ENCODE measurements at regions not wholly inside any gene's neighbourhood (a gene's known extent, or its start where the extent isn't known, plus 50 kb on each side); places are given as distances from the start of the nearest gene placed in this dataset.

DNA sequence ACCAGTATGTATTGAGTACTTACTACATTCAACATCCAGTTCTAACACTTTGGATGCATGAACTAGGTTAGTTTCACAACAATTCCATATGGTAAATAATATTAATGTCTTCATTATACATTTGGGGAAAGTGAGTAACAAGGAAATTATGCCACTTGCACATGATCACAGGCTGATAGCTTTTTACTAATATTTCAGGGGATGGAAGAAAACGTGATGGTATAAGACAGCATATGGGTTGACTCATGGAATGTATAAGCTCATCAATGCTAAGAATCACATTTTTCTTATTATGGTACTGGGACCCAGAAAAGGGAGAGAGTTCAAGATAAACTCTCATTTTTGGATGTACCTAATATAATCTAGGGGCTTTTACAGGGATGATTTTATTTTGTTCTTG is 188.7 kb downstream of the MIAT start:
- DNase-seq (ENCODE audit: low read depth), result no peak

DNA sequence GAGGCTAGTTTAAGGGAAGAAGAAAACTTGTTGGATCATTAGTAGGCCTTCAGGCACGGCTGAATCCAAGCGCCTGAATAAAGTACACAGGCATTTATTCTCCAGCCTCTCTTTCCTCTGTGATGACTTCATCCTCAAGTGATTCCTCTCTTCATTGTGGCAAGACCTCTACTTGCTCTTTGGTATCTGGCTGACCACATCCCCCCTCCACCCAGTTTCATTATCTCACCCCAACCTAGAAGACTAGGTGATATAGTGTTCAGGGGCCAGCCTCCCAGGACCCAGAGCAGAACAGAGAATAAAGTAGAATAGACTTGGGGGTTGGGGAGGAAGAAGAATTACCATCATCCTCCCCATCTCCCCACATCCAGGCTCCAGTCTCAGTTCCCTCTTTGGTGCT is 189.3 kb downstream of the MIAT start:
- no peak for DNase-seq (ENCODE audit: low read depth)

DNA sequence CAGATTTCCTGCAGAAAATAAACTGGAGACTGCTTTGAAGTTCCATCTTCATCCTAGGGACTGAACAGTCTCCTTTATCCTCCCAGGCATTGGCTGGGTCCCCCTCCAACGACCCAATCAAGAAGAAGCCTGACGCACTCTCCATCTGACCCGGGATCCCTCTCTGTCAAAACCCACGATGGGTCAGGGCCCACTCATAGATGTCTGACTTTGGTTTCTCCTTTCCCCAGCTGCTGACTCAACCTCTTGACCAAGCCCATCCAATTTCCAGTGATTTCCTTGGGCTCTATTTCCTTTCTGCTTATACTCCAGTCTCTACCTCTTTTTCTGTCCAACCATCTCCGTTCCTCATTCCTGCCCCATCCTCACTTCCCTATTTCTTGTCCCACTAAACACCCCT is 189.7 kb downstream of the MIAT start:
- no peak for DNase-seq (ENCODE audit: low read depth)

DNA sequence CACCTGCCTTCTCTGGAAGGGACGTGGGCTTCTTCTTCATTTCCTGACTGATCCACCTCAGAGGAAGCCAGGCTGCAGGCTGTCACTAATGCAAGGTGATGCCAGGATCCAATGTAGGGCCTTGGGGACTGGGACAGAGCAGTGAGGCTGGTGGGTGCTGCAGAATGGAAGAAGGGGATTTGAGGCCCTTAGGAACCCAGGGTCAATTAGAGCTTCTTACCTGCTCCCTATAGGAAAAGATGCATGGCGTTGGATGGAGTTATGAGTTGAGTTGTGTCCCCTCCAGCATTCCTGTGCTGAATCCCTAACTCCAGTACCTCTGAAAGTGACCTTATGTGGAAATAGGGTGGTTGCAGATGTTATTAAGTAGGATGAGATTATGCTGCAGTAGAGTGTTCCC is 190.4 kb downstream of the MIAT start:
- no peak for DNase-seq (ENCODE audit: low read depth)

DNA sequence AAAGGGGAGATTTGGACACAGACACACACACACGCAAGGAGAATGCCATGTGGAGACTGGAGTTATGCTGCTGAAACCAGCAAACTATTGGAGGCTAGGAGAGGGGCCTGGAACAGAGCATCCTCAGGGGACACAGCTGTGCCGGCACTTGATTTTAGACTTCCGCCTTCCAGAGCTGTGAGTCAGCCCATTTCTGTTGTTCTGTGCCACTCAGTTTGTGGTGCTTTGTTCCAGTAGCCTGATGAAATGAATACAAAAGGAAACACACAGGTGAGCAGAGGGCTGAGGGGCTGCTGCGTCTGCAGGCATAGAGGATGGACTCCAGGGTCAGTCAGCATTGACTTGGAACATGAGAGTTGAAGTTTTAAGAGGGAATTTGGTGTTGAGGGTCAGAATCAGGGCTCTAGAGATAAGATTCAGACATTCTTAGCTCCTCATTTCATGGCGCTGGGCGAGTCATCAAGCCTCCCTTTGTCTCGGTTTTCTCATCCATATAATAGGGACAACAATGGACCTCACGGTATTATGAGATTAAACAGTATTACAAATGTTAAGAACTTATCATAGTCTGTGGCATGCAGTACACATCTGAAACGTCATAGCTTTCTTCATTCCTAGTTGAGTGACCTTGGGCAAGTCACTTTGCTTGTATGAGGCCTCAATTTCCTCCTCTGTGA is 191.0 kb downstream of the MIAT start:
- peak; percentile 71 for DNase-seq (ENCODE audit: low read depth)

DNA sequence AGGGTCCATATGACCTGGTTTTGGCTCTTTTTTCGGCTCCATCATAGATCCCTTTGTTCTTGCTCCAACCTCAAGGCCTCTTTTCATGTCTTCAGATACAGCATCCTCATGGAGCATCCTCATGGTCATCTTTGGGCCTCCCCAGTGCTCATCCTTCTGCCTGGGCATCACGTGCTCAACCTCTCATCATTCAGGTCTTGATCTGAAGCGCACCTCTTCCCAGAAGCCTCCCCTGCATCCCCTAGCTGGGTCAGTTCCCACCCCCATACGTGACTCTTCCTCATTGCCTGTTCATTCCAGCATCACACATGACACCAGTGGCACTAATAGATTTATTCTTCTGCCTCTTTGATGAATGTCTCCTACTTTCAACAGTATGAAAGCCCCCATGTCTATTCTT is 192.2 kb downstream of the MIAT start:
- no peak for DNase-seq (ENCODE audit: low read depth)

DNA sequence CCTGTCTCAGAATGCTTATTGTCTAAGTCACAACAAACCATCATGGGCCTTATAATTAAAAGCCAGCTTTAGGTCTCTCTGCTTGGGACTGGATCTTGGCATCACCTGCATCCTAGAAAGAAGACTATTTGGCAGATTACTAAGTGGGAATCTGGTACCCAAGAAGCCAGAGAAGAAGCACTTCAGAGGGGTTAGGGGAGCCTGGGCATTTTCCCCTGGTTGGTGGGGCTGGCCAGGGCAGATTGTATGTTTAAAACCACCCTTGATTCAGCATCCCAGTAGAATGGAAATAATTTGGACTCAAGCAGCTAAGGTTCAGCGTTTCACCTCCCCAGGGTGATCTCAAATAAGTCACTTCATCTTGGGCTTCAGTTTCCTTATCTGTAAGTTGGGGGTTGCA is 193.7 kb downstream of the MIAT start:
- DNase-seq (ENCODE audit: low read depth), result no peak

DNA sequence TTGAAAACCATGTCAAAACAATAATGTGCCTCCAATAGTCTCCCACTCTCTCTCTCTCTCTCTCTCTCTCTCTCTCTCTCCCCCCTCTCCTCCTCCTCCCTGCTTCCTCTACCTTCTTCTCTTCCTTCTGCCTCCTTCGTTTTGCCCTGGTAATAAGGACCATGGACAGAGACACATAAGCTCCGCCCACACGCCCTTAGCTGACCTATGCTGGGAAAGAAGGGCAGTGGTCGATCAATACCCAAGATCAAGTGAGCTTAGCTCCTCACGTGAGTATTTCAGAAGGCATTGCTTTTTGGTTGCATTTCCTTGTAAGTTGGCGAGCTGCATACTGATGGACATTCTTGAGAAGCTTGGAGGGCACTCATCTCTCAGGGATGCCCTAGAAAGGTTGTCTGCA is 194.8 kb downstream of the MIAT start:
- DNase-seq (ENCODE audit: low read depth), result no peak

DNA sequence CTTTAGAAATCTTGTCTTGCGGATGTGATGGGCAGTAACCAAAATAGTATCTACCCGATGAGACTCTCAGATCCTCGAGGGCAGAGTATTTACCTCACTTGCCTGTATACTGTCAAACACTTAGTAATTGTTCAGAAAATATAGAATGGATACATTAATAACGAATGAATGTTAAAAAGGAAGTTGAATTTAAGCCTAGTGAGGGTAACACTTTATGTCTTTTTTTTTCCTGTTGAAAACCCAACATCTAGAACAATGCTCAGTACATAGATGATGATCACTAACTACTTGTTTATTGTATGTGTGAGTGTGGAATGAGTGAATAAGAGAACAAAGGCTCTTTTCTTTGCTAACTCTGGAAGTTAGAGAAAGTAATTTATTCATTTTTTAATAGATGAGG is 195.7 kb downstream of the MIAT start:
- DNase-seq (ENCODE audit: low read depth), result no peak

DNA sequence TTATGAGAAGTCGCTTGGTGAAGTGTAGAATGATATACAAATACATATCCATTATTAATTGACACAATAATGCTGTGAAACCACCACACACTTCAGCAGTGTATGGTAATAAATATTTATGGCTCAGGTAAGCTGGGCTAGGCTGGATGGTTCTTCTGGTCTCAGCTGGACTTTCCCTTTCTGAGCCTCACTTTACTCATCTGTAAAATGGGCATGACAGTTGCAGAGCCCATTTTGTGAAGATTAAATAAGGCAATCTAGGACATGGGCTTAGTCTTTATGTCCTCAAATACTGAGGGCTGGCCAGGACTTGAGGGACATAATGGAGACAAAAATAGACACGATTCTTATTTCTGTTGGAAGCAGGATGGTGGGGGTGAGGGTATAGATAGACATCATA is 196.1 kb downstream of the MIAT start:
- DNase-seq (ENCODE audit: low read depth), result no peak

DNA sequence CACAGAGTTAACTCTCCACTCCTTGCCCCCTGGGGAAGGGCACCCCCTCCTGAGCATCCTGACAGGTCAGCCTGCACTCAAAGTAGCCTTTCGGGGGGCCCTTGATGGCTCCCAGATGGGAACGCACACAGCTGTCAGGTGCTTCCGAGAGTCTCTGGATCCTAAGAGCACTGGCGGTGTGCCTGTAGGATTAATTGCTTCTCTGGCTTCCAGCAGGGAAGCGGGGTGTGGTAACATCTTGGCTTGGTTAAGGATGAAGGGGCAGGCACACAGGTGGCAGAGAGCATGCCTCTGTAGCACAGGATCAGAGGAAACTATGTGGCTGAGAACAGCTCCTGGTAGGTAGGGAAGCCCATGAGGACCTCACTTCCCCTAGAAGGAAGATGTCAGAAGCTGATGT is 199.8 kb downstream of the MIAT start:
- no peak for DNase-seq (ENCODE audit: low read depth)

DNA sequence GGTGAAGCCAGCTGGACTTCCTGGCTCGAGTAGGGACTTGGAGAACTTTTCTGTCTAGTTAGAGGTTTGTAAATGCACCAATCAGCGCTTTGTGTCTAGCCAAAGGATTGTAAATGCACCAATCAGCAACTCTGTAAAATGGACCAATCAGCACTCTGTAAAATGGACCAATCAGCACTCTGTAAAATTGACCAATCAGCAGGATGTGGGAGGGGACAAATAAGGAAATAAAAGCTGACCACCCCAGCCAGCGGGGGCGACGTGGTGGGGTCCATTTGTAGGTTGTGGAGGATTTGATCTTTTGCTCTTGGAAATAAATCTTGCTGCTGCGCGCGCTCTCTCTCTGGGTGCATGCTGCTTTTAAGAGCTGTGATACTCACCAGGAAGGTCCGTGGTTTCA is 202.9 kb downstream of the MIAT start:
- DNase-seq (ENCODE audit: low read depth), result no peak

DNA sequence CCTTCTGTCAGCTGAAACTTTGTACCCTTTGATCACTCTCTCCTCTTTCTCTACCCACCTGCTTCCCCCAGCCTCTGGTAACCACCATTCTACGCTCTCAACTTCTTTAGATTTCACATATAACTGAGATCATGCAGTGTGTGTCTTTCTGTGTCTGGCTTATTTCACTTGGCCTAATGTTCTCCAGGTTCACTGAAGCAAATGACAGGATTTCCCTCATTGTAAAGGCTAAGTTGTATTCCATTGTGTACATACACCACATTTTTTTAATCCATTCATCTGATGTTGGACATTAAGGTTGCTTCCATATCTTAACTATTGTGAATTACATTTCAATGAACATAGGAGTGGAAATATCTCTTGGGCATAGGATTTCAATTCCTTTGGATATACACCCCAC is 207.6 kb downstream of the MIAT start:
- no peak for DNase-seq (ENCODE audit: low read depth)

DNA sequence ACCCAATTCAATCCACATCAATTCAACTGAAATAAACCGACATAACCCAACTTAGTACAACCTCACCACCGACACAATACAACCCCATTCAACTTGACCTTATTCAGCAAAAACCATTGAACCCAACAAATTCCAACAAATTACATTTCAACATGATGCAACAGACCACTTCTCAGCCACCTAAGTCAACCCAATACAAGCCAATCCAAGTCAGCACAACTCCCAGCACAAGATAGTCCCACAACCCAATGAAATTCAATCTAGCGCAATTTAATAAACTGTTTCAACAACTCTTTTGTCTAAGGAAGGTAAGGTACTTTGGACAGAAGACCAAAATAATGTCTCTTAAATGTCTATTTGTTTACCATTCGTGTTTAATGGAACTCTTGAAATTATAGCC is 226.0 kb downstream of the MIAT start:
- DNase-seq (ENCODE audit: low read depth), result no peak

DNA sequence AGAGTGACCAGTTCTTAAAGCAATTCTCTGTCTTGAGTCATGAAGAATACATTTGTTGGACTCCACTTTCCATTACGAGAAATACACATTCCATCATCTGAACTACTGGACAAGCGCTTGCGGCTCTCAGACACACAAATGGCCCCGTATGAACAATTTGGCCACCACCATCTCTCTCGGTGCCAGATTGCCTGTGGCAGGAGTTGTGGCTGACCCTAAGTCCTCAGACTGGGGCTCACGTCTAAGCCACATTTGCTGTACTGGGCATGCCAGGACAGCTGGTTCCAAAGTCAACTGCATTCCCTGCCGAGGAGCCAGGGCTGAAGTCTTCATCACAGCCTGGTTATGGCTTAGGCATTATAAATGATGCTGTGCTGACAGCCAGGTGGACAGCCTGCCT is 227.5 kb downstream of the MIAT start:
- DNase-seq (ENCODE audit: low read depth), result no peak

DNA sequence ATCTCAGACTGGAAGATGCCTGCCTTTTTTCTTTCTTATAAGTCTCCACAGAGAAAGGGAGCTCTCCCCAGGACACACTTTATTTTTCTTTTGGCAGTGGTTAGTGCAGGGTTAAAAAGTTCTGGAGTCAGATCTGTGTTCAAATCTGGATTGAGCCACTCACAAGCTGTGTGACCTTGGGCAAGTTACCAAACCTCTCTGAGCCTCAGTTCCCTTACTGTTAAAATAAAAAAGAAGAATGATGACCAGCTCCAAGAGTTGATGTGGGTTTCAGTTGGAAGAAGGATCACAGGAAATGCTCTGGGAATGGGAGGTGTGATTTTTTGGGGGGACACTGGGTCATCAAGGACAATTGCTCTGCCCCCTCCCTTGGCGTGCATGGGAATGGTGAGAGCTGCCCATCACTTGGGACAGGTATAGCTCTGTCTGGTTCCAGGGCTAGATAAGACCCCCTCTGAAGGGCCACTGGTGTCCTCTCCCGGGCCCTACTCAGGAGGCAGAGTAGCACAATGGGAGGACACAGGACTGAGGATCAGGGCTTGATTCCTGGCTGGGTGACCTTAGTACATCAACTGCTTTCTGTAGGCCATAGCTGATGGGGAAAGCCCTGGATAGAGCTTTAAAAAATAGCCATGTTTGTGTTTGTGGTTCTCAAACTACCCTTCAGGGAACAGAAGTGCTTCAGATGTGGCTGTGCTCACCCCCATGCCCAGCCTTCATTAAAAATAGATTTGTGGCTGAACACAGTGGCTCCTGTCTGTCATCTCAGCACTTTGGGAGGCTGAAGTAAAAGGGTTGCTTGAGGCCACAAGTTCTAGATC is 228.3 kb downstream of the MIAT start:
- DNase-seq (ENCODE audit: low read depth), result peak; percentile 55

DNA sequence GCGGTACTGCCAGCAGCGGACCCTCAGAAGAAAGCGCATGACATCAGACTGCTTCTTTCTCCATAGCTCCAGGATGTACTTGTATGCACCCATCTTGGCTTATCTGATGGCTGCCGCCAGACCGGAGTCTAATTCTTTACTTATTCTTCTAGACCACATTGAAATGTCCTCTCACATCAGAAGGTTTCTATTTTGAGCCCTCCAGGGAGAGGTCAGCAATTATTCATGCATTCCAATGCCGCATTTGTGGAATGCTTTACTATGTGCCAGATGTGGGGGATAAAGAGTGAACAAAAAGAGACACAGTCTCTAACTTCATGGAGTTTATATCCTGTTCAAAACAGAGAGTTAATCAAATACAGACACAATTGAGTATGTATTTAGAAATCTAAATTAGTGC is 230.1 kb downstream of the MIAT start:
- DNase-seq (ENCODE audit: low read depth), result peak; percentile 84

DNA sequence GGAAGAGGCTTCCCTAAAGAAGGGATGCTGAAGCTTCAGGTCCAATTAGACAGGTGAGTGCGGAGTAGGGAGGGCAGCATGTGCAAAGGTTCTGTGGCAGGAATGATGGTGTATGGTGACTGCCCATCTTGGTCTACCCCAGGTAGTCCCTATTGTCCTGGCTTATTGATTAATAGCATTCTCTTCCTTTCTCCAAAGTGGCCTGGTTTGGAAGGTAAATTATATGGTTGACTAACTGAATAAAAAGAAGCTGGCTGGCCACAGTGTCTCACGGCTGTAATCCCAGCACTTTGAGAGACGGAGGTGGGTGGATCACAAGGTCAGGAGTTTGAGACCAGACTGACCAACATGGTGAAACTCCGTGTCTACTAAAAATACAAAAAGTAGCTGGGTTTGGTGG is 230.5 kb downstream of the MIAT start:
- DNase-seq (ENCODE audit: low read depth), result no peak

DNA sequence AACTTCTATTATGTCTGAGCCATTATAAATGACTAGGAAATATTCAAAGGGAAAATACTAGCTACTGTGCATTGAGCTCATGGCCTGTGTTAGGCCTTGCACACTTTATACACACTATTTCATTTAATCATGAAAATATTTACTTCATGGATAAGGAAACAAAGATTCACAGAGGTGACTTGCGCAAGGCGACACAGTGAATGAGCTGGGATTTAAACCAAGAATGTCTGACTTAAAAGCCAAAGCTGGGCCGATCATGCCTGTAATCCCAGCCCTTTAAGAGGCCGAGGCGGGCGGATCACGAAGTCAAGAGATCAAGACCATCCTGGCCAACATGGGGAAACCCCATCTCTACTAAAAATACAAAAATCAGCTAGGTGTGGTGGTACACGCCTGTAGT is 231.5 kb downstream of the MIAT start:
- no peak for DNase-seq (ENCODE audit: low read depth)

DNA sequence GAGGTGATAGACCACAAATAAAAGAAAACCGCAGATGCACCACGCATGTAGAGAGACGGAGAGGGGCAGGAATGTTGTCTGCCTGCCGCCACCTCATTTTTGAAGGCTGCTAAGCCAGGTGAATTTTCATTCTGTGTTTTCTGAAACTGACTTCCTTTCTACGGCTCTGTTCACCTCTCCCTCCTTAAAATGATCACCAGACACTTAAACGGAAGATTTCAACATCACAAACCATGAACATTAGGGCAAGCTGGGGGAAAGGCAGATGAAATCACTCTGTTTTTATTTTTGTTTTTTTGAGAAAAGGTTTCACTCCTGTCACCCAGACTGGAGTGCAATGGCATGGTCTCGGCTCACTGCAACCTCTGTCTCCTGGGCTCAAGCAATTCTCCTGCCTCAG is 232.4 kb downstream of the MIAT start:
- DNase-seq (ENCODE audit: low read depth), result no peak

DNA sequence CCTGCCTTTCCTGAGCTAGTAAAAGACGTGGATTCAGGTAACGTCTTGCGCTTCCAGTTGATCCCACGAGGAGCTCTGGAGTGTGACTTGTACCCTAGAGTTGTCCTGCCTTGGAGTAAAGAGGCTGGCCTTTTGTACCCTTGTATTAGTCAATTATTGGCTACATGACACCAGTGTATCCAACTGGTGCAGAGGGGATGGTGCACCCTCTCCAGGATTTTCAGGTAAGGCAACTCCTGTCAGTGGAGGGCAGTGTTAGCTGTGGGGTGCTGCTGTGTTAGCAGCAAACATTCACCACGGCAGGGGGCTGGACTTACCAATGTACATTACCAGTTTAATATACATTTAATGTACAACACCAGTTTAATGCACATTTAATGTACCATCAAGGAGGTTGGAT is 233.5 kb downstream of the MIAT start:
- no peak for DNase-seq (ENCODE audit: low read depth)

DNA sequence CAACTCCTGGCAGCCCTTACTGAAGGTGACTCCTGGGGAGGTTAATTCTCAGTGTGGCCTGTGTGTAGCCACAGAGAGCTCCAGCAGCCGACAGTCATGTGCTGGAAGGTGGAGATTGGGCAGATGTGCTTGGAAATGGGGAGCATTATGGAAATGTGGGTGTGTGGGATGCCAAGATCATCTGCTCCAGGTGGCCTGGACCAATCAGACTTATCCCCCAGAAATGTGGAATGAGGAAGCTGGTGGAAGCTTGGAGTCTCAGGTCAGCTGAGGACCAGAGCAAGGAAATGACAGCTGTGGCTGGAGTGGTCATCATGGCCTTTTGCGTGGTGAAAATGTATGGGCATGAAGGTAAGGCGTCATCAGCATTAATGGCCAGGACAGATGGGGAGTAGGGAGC is 234.0 kb downstream of the MIAT start:
- DNase-seq (ENCODE audit: low read depth), result no peak

Data from LHCN-M2 (cell line).